H9 (cell line): ENCODE measurements at regions not wholly inside any gene's neighbourhood (a gene's known extent, or its start where the extent isn't known, plus 50 kb on each side); places are given as distances from the start of the nearest gene placed in this dataset.

Experiments used
- DNase-seq: peaks from one replicate; pipeline ENCODE4 v3.0.0-alpha.2; 2017
- H2AFZ ChIP-seq: one replicate; pipeline ENCODE4 v1.6.1; 2013; ENCODE audit warnings: mild to moderate bottlenecking, low read length, control low read depth, moderate library complexity
- H2AK5ac ChIP-seq: 2 replicates; pipeline ENCODE4 v1.6.1; 2013; ENCODE audit warnings: low read length, control low read depth, mixed read lengths; ENCODE audit not compliant: insufficient read length
- H2BK120ac ChIP-seq: one replicate; pipeline ENCODE4 v1.6.1; 2013; ENCODE audit warnings: low read depth, mild to moderate bottlenecking, low read length, control low read depth, inconsistent platforms; ENCODE audit not compliant: poor library complexity, severe bottlenecking
- H2BK12ac ChIP-seq: 2 replicates; pipeline ENCODE4 v1.6.1; 2013; ENCODE audit warnings: low read length, control low read depth, mixed read lengths, low read depth; ENCODE audit not compliant: insufficient read length
- H2BK15ac ChIP-seq: 2 replicates; pipeline ENCODE4 v1.6.1; 2013; ENCODE audit warnings: low read depth, low read length, control low read depth
- H2BK20ac ChIP-seq: one replicate; pipeline ENCODE4 v1.6.1; 2013; ENCODE audit warnings: low read depth, mild to moderate bottlenecking, low read length, control low read depth, inconsistent platforms; ENCODE audit not compliant: poor library complexity, severe bottlenecking
- H2BK5ac ChIP-seq: 2 replicates; pipeline ENCODE4 v1.6.1; 2013; ENCODE audit warnings: low read length, control low read depth, mixed read lengths; ENCODE audit not compliant: insufficient read length
- H3K14ac ChIP-seq: 2 replicates; pipeline ENCODE4 v1.6.1; 2013; ENCODE audit warnings: low read length, control low read depth; ENCODE audit not compliant: insufficient read depth
- H3K18ac ChIP-seq: 2 replicates; pipeline ENCODE4 v1.6.1; 2013; ENCODE audit warnings: low read depth, mild to moderate bottlenecking, mixed read lengths, low read length, control low read depth; ENCODE audit not compliant: insufficient read length
- H3K23ac ChIP-seq: 2 replicates; pipeline ENCODE4 v1.6.1; 2013; ENCODE audit warnings: low read length, control low read depth, mixed read lengths, low read depth; ENCODE audit not compliant: insufficient read length
- H3K23me2 ChIP-seq: 2 replicates; pipeline ENCODE4 v1.6.1; 2013; ENCODE audit warnings: low read depth, mild to moderate bottlenecking, mixed read lengths, low read length, control low read depth; ENCODE audit not compliant: insufficient read length, poor library complexity, severe bottlenecking
- H3K27ac ChIP-seq: 2 replicates; pipeline ENCODE4 v1.5.1; 2013; ENCODE audit warnings: low read length, control low read depth, mixed read lengths, low read depth; ENCODE audit not compliant: insufficient read length
- H3K27me3 ChIP-seq: 2 replicates; pipeline ENCODE4 v1.6.1; 2013; ENCODE audit warnings: low read length, control low read depth, inconsistent platforms; ENCODE audit not compliant: insufficient read depth
- H3K4ac ChIP-seq: 2 replicates; pipeline ENCODE4 v1.6.1; 2013; ENCODE audit warnings: low read depth, mild to moderate bottlenecking, control low read depth, inconsistent platforms, low read length, moderate library complexity
- H3K4me1 ChIP-seq: 2 replicates; pipeline ENCODE4 v1.6.1; 2013; ENCODE audit warnings: low read length, control low read depth, inconsistent platforms; ENCODE audit not compliant: insufficient read depth
- H3K4me2 ChIP-seq: 2 replicates; pipeline ENCODE4 v1.6.1; 2013; ENCODE audit warnings: low read length, control low read depth, mixed read lengths; ENCODE audit not compliant: insufficient read length, insufficient read depth
- H3K56ac ChIP-seq: 2 replicates; pipeline ENCODE4 v1.6.1; 2013; ENCODE audit warnings: low read depth, mild to moderate bottlenecking, mixed read lengths, low read length, control low read depth; ENCODE audit not compliant: insufficient read length
- H3K79me1 ChIP-seq: 2 replicates; pipeline ENCODE4 v1.6.1; 2013; ENCODE audit warnings: low read depth, mild to moderate bottlenecking, moderate library complexity, low read length, control low read depth, inconsistent platforms; ENCODE audit not compliant: insufficient read depth, poor library complexity, severe bottlenecking
- H3K79me2 ChIP-seq: 2 replicates; pipeline ENCODE4 v1.6.1; 2013; ENCODE audit warnings: low read length, control low read depth, inconsistent platforms; ENCODE audit not compliant: insufficient read depth
- H3K9ac ChIP-seq: 2 replicates; pipeline ENCODE4 v1.6.1; 2013; ENCODE audit warnings: low read length, control low read depth, mixed read lengths; ENCODE audit not compliant: insufficient read length; ENCODE audit errors: extremely low read depth
- H3K9me3 ChIP-seq: one replicate; pipeline ENCODE4 v1.6.1; 2013; ENCODE audit warnings: low read depth, low read length, inconsistent platforms; ENCODE audit not compliant: control insufficient read depth
- H3T11ph ChIP-seq: one replicate; pipeline ENCODE4 v1.6.1; 2013; ENCODE audit warnings: mild to moderate bottlenecking, low read length, control low read depth, inconsistent platforms
- H4K20me1 ChIP-seq: one replicate; pipeline ENCODE4 v1.6.1; 2013; ENCODE audit not compliant: control insufficient read depth, insufficient read length, insufficient read depth
- H4K5ac ChIP-seq: 2 replicates; pipeline ENCODE4 v1.6.1; 2013; ENCODE audit warnings: low read depth, mild to moderate bottlenecking, mixed read lengths, low read length, control low read depth; ENCODE audit not compliant: insufficient read length
- H4K8ac ChIP-seq: replicated peaks from 2 replicates; pipeline ENCODE4 v1.6.1; 2013; ENCODE audit warnings: low read length, control low read depth, mixed read lengths, low read depth; ENCODE audit not compliant: insufficient read length
- H4K91ac ChIP-seq: 2 replicates; pipeline ENCODE4 v1.6.1; 2013; ENCODE audit warnings: low read depth, mild to moderate bottlenecking, moderate library complexity, mixed read lengths, low read length, control low read depth; ENCODE audit not compliant: insufficient read length
- H3K27ac Mint-ChIP-seq, 3 experiments: 2 replicates in 2 of 3; 3 replicates in 1 of 3; pipeline ENCODE4 v1.8.0; 2020 to 2021; ENCODE audit warnings: mixed read lengths in 3 of 3, mild to moderate bottlenecking in 1 of 3, moderate library complexity in 1 of 3
- H3K27me3 Mint-ChIP-seq: 2 replicates; pipeline ENCODE4 v1.8.0; 2021; ENCODE audit warnings: low read depth, mild to moderate bottlenecking, moderate library complexity, mixed read lengths
- H3K36me3 Mint-ChIP-seq, 3 experiments: 2 replicates in 2 of 3; 3 replicates in 1 of 3; pipeline ENCODE4 v1.8.0; 2020 to 2021; ENCODE audit warnings: low read depth in 3 of 3, mixed read lengths in 3 of 3; ENCODE audit not compliant: insufficient read depth in 1 of 3
- H3K4me1 Mint-ChIP-seq, 2 experiments: 2 replicates each; pipeline ENCODE4 v1.8.0; 2020; ENCODE audit warnings: mixed read lengths in 2 of 2
- H3K4me3 Mint-ChIP-seq, 2 experiments: 2 replicates in 1 of 2; 3 replicates in 1 of 2; pipeline ENCODE4 v1.8.0; 2020 to 2021; ENCODE audit warnings: mild to moderate bottlenecking in 2 of 2, mixed read lengths in 2 of 2, moderate library complexity in 1 of 2
- H3K9me3 Mint-ChIP-seq, 2 experiments: 2 replicates in 1 of 2; 3 replicates in 1 of 2; pipeline ENCODE4 v1.8.0; 2020; ENCODE audit warnings: mild to moderate bottlenecking in 2 of 2, mixed read lengths in 2 of 2, moderate library complexity in 1 of 2
- WGBS: extraction: QIAGEN DNeasy Blood & Tissue Kit; methylation state at CpG from one replicate; pipeline ENCODE4 v1.1.7; 2013; ENCODE audit warnings: missing lambda C conversion rate, low lambda C conversion rate, mixed read lengths; ENCODE audit not compliant: insufficient read length; ENCODE audit errors: extremely low coverage; 5-methylcytosine and 5-hydroxymethylcytosine counted together
- TF ChIP-seq, protein P1 (sequence below): fragments of 200-600 bp; sonication (generic); conservative IDR thresholded peaks from 3 replicates; pipeline ENCODE4 v1.8.0; 2021; ENCODE audit warnings: antibody characterized with exemption, mild to moderate bottlenecking

DNA sequence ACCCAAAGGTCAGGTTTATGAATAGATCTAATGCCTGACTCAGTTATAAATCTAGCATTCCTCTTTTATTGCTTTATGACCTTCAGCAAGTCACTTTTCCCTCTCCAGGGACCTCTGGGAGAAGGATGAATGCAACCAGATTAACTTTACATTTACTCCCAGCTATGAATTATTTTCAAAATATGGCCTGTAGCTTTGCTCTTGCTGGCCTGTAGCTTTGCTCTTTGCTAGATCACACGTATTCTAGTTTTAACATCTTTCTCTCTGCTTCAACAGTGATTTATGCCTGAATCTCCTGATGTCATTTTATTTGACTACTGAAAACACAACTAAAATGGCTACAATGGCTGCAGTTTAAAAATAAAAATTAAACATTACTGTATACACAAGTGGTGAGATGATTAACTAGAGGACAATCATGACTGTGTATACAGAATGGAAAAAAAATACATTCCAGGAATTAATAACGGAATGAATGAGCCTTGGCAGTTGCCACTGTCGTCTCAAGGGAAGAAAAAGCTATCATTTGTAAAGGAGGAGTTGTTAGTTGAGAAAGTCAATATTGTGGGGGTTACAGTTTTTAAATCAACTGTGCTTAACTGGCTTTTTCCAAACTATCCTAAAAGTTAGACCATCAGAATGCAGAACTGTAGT lies 434.5 kb upstream of the GOT2 start:
- Histone ChIP-seq H3K9me3 (no peaks in the 10 kb centered on the region), H3K79me2 (no peaks in the 10 kb centered on the region), H3K18ac (no peak overlapping the region), H2BK15ac (no peak overlapping the region), H3K23ac (no peak overlapping the region), H3T11ph (no peak overlapping the region), H3K4ac (no peak overlapping the region), H2BK12ac (no peak overlapping the region), H3K4me1 (no peaks in the 10 kb centered on the region; the same call in 1 of the 2 replicates), H4K91ac (no peak overlapping the region), H3K4me2 (no peak overlapping the region), H2BK120ac (no peak overlapping the region), H3K9ac (no peak overlapping the region), H2AFZ (no peak overlapping the region), H3K27ac (no peak overlapping the region), H3K79me1 (no peaks in the 10 kb centered on the region), H3K23me2 (no peaks in the 10 kb centered on the region), H4K20me1 (no peaks in the 10 kb centered on the region), H2AK5ac (no peak overlapping the region), H2BK20ac (no peak overlapping the region), H3K27me3 (no peaks in the 10 kb centered on the region), H2BK5ac (no peak overlapping the region), H4K8ac (no peak overlapping the region), H3K56ac (no peak overlapping the region), H4K5ac (no peak overlapping the region), H3K14ac (no peak overlapping the region)
- DNase-seq: no peak
- Mint-ChIP-seq H3K4me1 (peaks cover 41 to 45% of the 10 kb centered on the region in 2 experiments), H3K4me3 (no peak overlapping the region), H3K9me3 (peaks cover 6 to 7% of the 10 kb centered on the region in 2 experiments), H3K27ac (peak overlapping the region in 2 of 3 experiments; percentile 71 to 74; a peak in 2 of 7 replicates), H3K36me3 (peaks cover 0 to 6% (median 0%) of the 10 kb centered on the region in 3 experiments; a peak in 2 of 7 replicates), H3K27me3 (no peaks in the 10 kb centered on the region)
- TF ChIP-seq, protein P1, sequence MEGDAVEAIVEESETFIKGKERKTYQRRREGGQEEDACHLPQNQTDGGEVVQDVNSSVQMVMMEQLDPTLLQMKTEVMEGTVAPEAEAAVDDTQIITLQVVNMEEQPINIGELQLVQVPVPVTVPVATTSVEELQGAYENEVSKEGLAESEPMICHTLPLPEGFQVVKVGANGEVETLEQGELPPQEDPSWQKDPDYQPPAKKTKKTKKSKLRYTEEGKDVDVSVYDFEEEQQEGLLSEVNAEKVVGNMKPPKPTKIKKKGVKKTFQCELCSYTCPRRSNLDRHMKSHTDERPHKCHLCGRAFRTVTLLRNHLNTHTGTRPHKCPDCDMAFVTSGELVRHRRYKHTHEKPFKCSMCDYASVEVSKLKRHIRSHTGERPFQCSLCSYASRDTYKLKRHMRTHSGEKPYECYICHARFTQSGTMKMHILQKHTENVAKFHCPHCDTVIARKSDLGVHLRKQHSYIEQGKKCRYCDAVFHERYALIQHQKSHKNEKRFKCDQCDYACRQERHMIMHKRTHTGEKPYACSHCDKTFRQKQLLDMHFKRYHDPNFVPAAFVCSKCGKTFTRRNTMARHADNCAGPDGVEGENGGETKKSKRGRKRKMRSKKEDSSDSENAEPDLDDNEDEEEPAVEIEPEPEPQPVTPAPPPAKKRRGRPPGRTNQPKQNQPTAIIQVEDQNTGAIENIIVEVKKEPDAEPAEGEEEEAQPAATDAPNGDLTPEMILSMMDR: no peak
- WGBS: no CpG with 5 or more reads among the region's 3 CpGs
